Gastrocnemius medialis (tissue), 4 donors: ENCODE measurements at regions not wholly inside any gene's neighbourhood (a gene's known extent, or its start where the extent isn't known, plus 50 kb on each side); places are given as distances from the start of the nearest gene placed in this dataset.

Source experiments
- CTCF ChIP-seq, 5 experiments: fragments of 450-650 bp in 3 of 5; fragments of 200-600 bp in 2 of 5; sonication (generic) in 2 of 5; IDR thresholded peaks in 4 of 5; conservative IDR thresholded peaks in 1 of 5; 1 replicate in 4 of 5; 2 replicates in 1 of 5; pipeline ENCODE4 v1.5.1; 2016 to 2019; ENCODE audit warnings: antibody characterized with exemption in 5 of 5, mild to moderate bottlenecking in 3 of 5, moderate library complexity in 3 of 5
- POLR2A ChIP-seq, 2 donors: fragments of 450-650 bp; IDR thresholded peaks; one replicate each; pipeline ENCODE4 v1.6.1; 2017; ENCODE audit warnings: antibody characterized with exemption in 2 of 2, mild to moderate bottlenecking in 2 of 2, moderate library complexity in 2 of 2

DNA sequence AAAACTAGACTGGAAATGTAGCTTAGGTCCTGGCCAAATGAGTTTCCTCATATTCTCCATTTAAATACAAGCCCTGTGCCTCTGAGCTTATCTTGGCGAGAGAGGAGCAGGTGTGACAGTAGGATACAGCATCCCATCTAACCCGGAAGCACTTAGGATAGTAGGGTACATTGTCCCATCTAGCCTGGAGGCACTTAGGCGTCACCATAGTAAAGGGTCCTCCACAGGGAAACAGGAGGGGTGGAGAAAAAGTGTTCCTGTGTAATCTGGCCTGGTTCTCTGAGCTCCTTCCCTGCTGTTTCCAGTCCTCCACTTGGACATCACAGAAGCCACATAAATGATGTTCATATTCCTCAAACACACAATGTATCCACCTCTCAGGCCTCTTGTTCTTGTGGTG is 301.4 kb downstream of the GALR1 start:
- TF ChIP-seq CTCF (IDR thresholded peaks at IDR 0.05 in 4 of 5, conservative IDR thresholded peaks at IDR 0.05 in 1 of 5) (no peak), POLR2A (IDR thresholded peaks at IDR 0.05) (no peak)
